ENCODE measurements at regions not wholly inside any gene's neighbourhood (a gene's known extent, or its start where the extent isn't known, plus 50 kb on each side); places are given as distances from the start of the nearest gene placed in this dataset.

DNA sequence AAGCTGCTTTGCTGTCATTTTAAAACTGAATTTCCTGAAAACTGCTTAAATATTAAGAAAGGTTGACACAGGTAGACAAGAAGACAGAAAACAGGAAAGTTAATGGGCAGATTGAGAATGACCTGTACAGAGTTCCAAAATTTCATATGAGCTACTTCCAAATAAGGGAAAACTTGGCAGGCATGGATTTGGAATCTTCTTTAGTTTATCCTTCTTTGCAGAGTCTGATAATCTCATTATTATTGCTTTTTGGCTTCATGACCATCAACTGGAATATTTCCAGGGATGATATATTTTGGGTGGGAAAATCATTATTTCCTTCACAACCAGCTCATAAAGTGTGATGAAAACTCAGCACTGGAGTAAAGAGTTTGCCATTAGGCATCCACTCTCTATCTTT, 346.5 kb upstream of the NPVF start:
- no TSS peak for BruUV-seq (replicated peaks)
- Histone ChIP-seq H4K20me1 (replicated peaks; ENCODE audit: control insufficient read depth, extremely low read depth, insufficient read depth, low read length) (no peaks in the 10 kb centered on the region), H3K4me1 (ENCODE audit: control insufficient read depth, extremely low read depth, insufficient read depth, low read length) (no peaks in the 10 kb centered on the region), H3K4me3 (replicated peaks in 1 of 3; ENCODE audit: insufficient read depth in 1 of 3, low read depth in 1 of 3, low read length in 3 of 3) (no peak overlapping the region), H3K4me2 (ENCODE audit: insufficient read depth, low read length) (no peak overlapping the region), H3K27ac (ENCODE audit: insufficient read depth, low read depth, low read length) (no peak overlapping the region), H3K9ac (replicated peaks; ENCODE audit: extremely low read depth, insufficient read depth, low read length) (no peak overlapping the region), H3K36me3 (ENCODE audit: control insufficient read depth in 2 of 2, extremely low read depth in 1 of 2, insufficient read depth in 2 of 2, low read length in 2 of 2) (no peaks in the 10 kb centered on the region), H3K9me1 (replicated peaks; ENCODE audit: control insufficient read depth, extremely low read depth, insufficient read depth, low read length) (no peaks in the 10 kb centered on the region), H3K79me2 (ENCODE audit: control insufficient read depth, insufficient read depth, low read length) (no peaks in the 10 kb centered on the region), H2AFZ (ENCODE audit: low read depth, low read length) (no peak overlapping the region), H3K27me3 (ENCODE audit: control insufficient read depth in 2 of 2, insufficient read depth in 2 of 2, low read length in 2 of 2) (no peaks in the 10 kb centered on the region), H3K9me3 (replicated peaks; ENCODE audit: control insufficient read depth, insufficient read depth, low read length) (no peaks in the 10 kb centered on the region)
- TF ChIP-seq FOS (IDR thresholded peaks at IDR 0.05; ENCODE audit: borderline replicate concordance, insufficient read depth, low read length) (no peak), POLR2AphosphoS5 (IDR thresholded peaks at IDR 0.05; ENCODE audit: insufficient read depth, low read depth, low read length) (no peak), MYC (IDR thresholded peaks at IDR 0.05; ENCODE audit: low read depth, low read length) (no peak), GATA2 (IDR thresholded peaks at IDR 0.05; ENCODE audit: insufficient read depth, insufficient read length, low read depth, low read length) (no peak), JUN (IDR thresholded peaks at IDR 0.05; ENCODE audit: borderline replicate concordance, insufficient read depth, insufficient read length, low read depth) (no peak), EZH2 (IDR thresholded peaks at IDR 0.05; ENCODE audit: borderline replicate concordance, low read depth, low read length, severe bottlenecking) (no peak), POLR2A (IDR thresholded peaks at IDR 0.05; ENCODE audit: low read depth, low read length) (no peak)
- TF ChIP-seq, protein P1, sequence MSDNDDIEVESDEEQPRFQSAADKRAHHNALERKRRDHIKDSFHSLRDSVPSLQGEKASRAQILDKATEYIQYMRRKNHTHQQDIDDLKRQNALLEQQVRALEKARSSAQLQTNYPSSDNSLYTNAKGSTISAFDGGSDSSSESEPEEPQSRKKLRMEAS (IDR thresholded peaks at IDR 0.05; ENCODE audit: insufficient read depth, insufficient read length): no peak
- TF ChIP-seq, protein P2, sequence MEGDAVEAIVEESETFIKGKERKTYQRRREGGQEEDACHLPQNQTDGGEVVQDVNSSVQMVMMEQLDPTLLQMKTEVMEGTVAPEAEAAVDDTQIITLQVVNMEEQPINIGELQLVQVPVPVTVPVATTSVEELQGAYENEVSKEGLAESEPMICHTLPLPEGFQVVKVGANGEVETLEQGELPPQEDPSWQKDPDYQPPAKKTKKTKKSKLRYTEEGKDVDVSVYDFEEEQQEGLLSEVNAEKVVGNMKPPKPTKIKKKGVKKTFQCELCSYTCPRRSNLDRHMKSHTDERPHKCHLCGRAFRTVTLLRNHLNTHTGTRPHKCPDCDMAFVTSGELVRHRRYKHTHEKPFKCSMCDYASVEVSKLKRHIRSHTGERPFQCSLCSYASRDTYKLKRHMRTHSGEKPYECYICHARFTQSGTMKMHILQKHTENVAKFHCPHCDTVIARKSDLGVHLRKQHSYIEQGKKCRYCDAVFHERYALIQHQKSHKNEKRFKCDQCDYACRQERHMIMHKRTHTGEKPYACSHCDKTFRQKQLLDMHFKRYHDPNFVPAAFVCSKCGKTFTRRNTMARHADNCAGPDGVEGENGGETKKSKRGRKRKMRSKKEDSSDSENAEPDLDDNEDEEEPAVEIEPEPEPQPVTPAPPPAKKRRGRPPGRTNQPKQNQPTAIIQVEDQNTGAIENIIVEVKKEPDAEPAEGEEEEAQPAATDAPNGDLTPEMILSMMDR (IDR thresholded peaks at IDR 0.05; ENCODE audit: extremely low read depth in 1 of 2, insufficient read depth in 1 of 2, low read depth in 1 of 2, low read length in 2 of 2): no peak
- FAIRE-seq (no peak), DNase-seq (ENCODE audit: low read depth, low spot score) (no peak)
- CTCF ChIA-PET: interaction anchor here (0.6 to 2.2 kb wide), 2 partner anchors 9 to 358 kb away, joined by 3 to 17 read pairs; no protein-coding TSS in a partner anchor
- dilution Hi-C loops (cut with MboI; ENCODE audit: extremely low pct_ligation_motif_present, low sequenced_read_pairs) (no loop called here), intact Hi-C loops (cut with micrococcal nuclease) (no loop called here)
- POLR2A ChIA-PET: no interaction called here
